Neural progenitor cell (in vitro differentiated cells): ENCODE measurements at regions not wholly inside any gene's neighbourhood (a gene's known extent, or its start where the extent isn't known, plus 50 kb on each side); places are given as distances from the start of the nearest gene placed in this dataset.
"Not testable (repeated sequence)": the region's sequence is repeated elsewhere in the genome, so short reads cannot be mapped to it uniquely, and the experiment has no call there.

Source experiments
- DNase-seq: peaks from one replicate; pipeline ENCODE4 v3.0.0-alpha.2; 2016; ENCODE audit warnings: low spot score
- H2AFZ ChIP-seq: fragments of 200-600 bp; sonication (generic); replicated peaks from 2 replicates; pipeline ENCODE4 v1.6.1; 2016; ENCODE audit warnings: antibody characterized with exemption
- H3F3A ChIP-seq: fragments of 200-600 bp; sonication (generic); 2 replicates; pipeline ENCODE4 v1.6.1; 2016; ENCODE audit warnings: antibody characterized with exemption, low read depth
- H3K27ac ChIP-seq: fragments of 200-600 bp; sonication (generic); 2 replicates; pipeline ENCODE4 v1.5.1; 2016; ENCODE audit warnings: mild to moderate bottlenecking
- H3K27me3 ChIP-seq: fragments of 200-600 bp; sonication (generic); 2 replicates; pipeline ENCODE4 v1.6.1; 2016; ENCODE audit warnings: mild to moderate bottlenecking, moderate library complexity
- H3K36me3 ChIP-seq: fragments of 200-600 bp; sonication (generic); 2 replicates; pipeline ENCODE4 v1.5.1; 2016
- H3K4me1 ChIP-seq: fragments of 200-600 bp; sonication (generic); 2 replicates; pipeline ENCODE4 v1.6.1; 2016; ENCODE audit warnings: mixed run types
- H3K4me2 ChIP-seq: fragments of 200-600 bp; sonication (generic); 2 replicates; pipeline ENCODE4 v1.6.1; 2016
- H3K4me3 ChIP-seq: fragments of 200-600 bp; sonication (generic); 2 replicates; pipeline ENCODE4 v1.5.1; 2016
- H3K79me2 ChIP-seq: fragments of 200-600 bp; sonication (generic); 2 replicates; pipeline ENCODE4 v1.6.1; 2016; ENCODE audit warnings: low read depth
- H3K9ac ChIP-seq: fragments of 200-600 bp; sonication (generic); 2 replicates; pipeline ENCODE4 v1.6.1; 2016
- H3K9me3 ChIP-seq: fragments of 200-600 bp; sonication (generic); 2 replicates; pipeline ENCODE4 v1.5.1; 2016; ENCODE audit warnings: low read depth
- H4K20me1 ChIP-seq: fragments of 200-600 bp; sonication (generic); 2 replicates; pipeline ENCODE4 v1.6.1; 2016; ENCODE audit warnings: low read depth
- H3K27ac Mint-ChIP-seq: 3 replicates; pipeline ENCODE4 v1.8.0; 2021; ENCODE audit warnings: mixed read lengths
- H3K27me3 Mint-ChIP-seq: 2 replicates; pipeline ENCODE4 v1.8.0; 2022; ENCODE audit warnings: low read depth, mild to moderate bottlenecking, inconsistent platforms, moderate library complexity, mixed read lengths; ENCODE audit not compliant: insufficient read depth
- H3K36me3 Mint-ChIP-seq: 3 replicates; pipeline ENCODE4 v1.8.0; 2021; ENCODE audit warnings: mixed read lengths
- H3K4me1 Mint-ChIP-seq: 3 replicates; pipeline ENCODE4 v1.8.0; 2021; ENCODE audit warnings: mixed read lengths
- H3K4me3 Mint-ChIP-seq: 3 replicates; pipeline ENCODE4 v1.8.0; 2021; ENCODE audit warnings: mild to moderate bottlenecking, moderate library complexity, mixed read lengths
- H3K9me3 Mint-ChIP-seq: 3 replicates; pipeline ENCODE4 v1.8.0; 2020; ENCODE audit warnings: mixed read lengths
- EZH2 ChIP-seq: fragments of 200-600 bp; sonication (generic); IDR thresholded peaks from 2 replicates; pipeline ENCODE4 v1.6.1; 2017; ENCODE audit warnings: antibody characterized with exemption, mild to moderate bottlenecking, moderate library complexity
- EZH2phosphoT487 ChIP-seq: fragments of 200-600 bp; sonication (generic); IDR thresholded peaks from 2 replicates; pipeline ENCODE4 v1.6.1; 2017; ENCODE audit warnings: antibody characterized with exemption
- TF ChIP-seq, protein P1 (sequence below): fragments of 200-600 bp; sonication (generic); IDR thresholded peaks from 2 replicates; pipeline ENCODE4 v1.5.1; 2017; ENCODE audit warnings: antibody characterized with exemption, mild to moderate bottlenecking

DNA sequence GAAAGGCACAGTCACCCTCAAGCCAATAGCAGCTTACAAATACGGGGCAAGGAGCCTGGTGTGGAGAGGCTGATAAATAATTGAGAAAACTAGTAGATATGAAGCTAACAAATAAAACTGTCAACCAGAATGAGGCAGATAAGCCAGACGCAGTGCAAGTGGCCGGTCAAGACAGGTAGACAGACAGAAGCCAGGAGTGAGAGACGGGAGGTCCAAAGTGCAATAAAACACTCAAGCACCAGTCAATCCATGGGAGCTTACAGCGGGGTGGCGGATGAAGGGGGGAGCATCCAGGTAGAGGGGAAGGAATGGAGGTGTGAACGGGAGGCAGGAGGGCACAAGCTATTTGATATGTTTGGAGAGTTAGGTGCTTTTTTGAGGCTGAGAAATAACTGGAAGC, 193.1 kb downstream of the FOXD4L6 start:
- no peak overlapping the region for H3K27ac ChIP-seq
- Mint-ChIP-seq H3K27me3 (peaks cover 5% of the 10 kb centered on the region), H3K9me3 (peaks cover 28% of the 10 kb centered on the region), H3K36me3 (no peaks in the 10 kb centered on the region), H3K4me1 (no peaks in the 10 kb centered on the region), H3K4me3 (no peak overlapping the region), H3K27ac (no peak overlapping the region)
- no peaks in the 10 kb centered on the region for H3F3A ChIP-seq
- no peaks in the 10 kb centered on the region for H3K36me3 ChIP-seq
- DNase-seq = no peak
- H2AFZ ChIP-seq = no peak overlapping the region
- H3K4me1 ChIP-seq = no peaks in the 10 kb centered on the region
- H3K9me3 ChIP-seq = no peaks in the 10 kb centered on the region
- peaks cover 72% of the 10 kb centered on the region for H3K27me3 ChIP-seq
- H3K9ac ChIP-seq = no peak overlapping the region
- TF ChIP-seq, protein P1, sequence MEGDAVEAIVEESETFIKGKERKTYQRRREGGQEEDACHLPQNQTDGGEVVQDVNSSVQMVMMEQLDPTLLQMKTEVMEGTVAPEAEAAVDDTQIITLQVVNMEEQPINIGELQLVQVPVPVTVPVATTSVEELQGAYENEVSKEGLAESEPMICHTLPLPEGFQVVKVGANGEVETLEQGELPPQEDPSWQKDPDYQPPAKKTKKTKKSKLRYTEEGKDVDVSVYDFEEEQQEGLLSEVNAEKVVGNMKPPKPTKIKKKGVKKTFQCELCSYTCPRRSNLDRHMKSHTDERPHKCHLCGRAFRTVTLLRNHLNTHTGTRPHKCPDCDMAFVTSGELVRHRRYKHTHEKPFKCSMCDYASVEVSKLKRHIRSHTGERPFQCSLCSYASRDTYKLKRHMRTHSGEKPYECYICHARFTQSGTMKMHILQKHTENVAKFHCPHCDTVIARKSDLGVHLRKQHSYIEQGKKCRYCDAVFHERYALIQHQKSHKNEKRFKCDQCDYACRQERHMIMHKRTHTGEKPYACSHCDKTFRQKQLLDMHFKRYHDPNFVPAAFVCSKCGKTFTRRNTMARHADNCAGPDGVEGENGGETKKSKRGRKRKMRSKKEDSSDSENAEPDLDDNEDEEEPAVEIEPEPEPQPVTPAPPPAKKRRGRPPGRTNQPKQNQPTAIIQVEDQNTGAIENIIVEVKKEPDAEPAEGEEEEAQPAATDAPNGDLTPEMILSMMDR = no peak
- TF ChIP-seq EZH2phosphoT487 (no peak), EZH2 (no peak)
- H3K4me3 ChIP-seq = no peak overlapping the region
- no peaks in the 10 kb centered on the region for H4K20me1 ChIP-seq
- no peaks in the 10 kb centered on the region for H3K79me2 ChIP-seq
- H3K4me2 ChIP-seq = no peak overlapping the region

DNA sequence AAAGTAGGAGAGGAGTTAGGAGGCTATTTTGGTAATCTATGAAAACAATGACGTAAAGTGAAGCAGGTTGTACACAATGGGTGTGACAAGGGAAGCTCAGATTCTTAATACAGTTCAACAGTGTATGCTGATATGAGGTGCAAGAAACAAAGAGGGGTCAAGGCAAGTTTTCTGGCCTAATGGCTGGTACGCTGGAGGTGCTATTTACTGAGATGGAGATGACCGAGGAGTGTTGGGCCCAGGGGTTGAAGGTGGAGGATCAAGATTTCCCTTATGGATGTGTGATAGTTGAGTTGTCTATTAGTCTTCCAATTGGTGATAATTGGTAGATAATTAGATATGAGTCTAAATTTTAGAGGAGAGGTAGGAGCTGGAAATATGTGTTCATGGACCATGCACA, 194.0 kb downstream of the FOXD4L6 start:
- not testable (repeated sequence) for H3K27ac ChIP-seq, H3K9ac ChIP-seq, H3K9me3 ChIP-seq, H3K4me3 Mint-ChIP-seq, H3F3A ChIP-seq, H3K36me3 Mint-ChIP-seq, H3K4me1 ChIP-seq, H2AFZ ChIP-seq, DNase-seq, H3K36me3 ChIP-seq, H3K4me1 Mint-ChIP-seq, H3K27me3 Mint-ChIP-seq, H3K4me3 ChIP-seq, H4K20me1 ChIP-seq, H3K79me2 ChIP-seq, H3K4me2 ChIP-seq, H3K27ac Mint-ChIP-seq
- peaks cover 30% of the 10 kb centered on the region for H3K9me3 Mint-ChIP-seq
- peaks cover 72% of the 10 kb centered on the region for H3K27me3 ChIP-seq

DNA sequence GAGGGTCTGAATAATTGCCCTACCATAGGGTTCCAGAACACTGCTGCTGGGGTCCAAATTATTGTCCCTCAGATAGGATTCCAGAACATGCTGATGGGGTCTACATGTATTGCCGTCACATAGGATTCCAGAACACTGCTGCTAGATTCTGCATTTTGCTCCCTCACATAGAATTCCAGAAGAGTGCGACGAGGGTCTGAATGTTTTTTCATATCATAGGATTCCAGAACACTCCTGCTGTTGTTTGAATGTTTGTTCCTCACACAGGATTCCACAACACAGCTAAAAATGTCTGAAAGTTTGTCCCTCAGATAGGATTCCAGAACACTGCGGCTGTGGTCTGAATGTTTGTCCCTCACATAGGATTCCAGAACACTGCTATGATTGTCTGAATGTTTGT, 198.1 kb downstream of the FOXD4L6 start:
- H3K27me3 ChIP-seq = peaks cover 81% of the 10 kb centered on the region

DNA sequence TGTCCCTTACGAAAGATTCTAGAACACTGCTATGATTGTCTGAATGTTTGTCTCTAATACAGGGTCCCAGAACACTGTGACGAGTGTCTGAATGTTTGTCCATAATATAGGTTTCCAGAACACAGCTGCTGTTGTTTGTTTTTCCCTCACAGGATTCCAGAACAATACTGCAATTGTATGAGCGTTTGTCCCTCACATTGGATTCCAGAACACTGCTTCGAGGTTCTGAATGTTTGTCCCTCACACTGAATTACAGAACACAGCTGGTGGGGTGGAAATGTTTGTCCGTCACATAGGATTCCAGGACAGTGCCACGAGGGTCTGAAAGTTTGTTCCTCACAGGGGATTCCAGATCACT, 199.0 kb downstream of the FOXD4L6 start:
- not testable (repeated sequence) for H3K9ac ChIP-seq, H3K4me2 ChIP-seq, H2AFZ ChIP-seq, H3K36me3 ChIP-seq, H3K79me2 ChIP-seq, H3F3A ChIP-seq, H3K36me3 Mint-ChIP-seq, H3K27ac Mint-ChIP-seq, H3K4me1 Mint-ChIP-seq, H3K4me1 ChIP-seq, H3K27ac ChIP-seq, H3K4me3 Mint-ChIP-seq, H4K20me1 ChIP-seq, DNase-seq, H3K4me3 ChIP-seq
- H3K27me3 ChIP-seq = peaks cover 81% of the 10 kb centered on the region
- H3K9me3 ChIP-seq = peaks cover 38% of the 10 kb centered on the region
- peaks cover 12% of the 10 kb centered on the region for H3K27me3 Mint-ChIP-seq
- H3K9me3 Mint-ChIP-seq = peaks cover 75% of the 10 kb centered on the region

More for the DNA sequence above, 198.1 kb downstream of the FOXD4L6 start:
- not testable (repeated sequence) for H3K4me3 Mint-ChIP-seq, H2AFZ ChIP-seq, H3F3A ChIP-seq, H3K4me3 ChIP-seq, H3K27ac ChIP-seq, H3K4me1 Mint-ChIP-seq, DNase-seq, H3K4me2 ChIP-seq, H3K27ac Mint-ChIP-seq, H3K9ac ChIP-seq, H3K36me3 Mint-ChIP-seq, H3K36me3 ChIP-seq, H3K79me2 ChIP-seq, H3K4me1 ChIP-seq, H4K20me1 ChIP-seq
- Mint-ChIP-seq H3K9me3 (peaks cover 66% of the 10 kb centered on the region), H3K27me3 (peaks cover 12% of the 10 kb centered on the region)
- H3K9me3 ChIP-seq = peaks cover 33% of the 10 kb centered on the region

DNA sequence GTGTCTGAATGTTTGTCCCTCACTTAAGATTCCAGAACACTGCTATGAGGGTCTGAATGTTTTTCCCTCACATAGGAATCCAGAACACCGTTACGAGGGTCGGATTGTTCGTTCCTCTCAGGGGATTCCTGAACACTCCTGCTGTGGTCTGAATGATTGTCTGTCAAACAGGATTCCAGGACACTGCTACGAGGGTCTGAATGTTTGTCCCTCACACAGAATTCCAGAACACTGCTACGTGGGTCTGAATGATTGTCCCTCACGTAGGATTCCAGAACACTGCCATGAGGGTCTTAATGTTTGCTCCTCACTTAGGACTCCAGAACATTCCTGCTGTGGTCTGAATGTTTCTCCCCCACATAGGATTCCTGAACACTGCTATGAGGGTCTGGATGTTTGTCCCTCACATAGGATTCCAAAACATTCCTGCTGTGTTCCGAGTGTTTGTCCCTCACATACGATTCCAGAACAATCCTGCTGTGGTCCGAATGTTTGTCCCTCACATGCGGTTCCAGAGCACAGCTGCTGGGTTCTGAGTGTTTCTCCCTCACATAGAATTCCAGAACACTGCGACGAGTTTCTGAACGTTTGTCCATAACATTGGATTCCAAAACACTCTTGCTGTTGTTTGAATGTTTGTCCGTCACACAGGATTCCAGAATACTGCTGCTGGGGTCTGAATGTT, 199.5 kb downstream of the FOXD4L6 start:
- TF ChIP-seq EZH2phosphoT487 = no peak
- no peak overlapping the region for H3K9ac ChIP-seq
- peaks cover 38% of the 10 kb centered on the region for H3K9me3 ChIP-seq
- Mint-ChIP-seq H3K27me3 (peaks cover 16% of the 10 kb centered on the region), H3K4me3 (no peak overlapping the region), H3K36me3 (no peaks in the 10 kb centered on the region), H3K4me1 (no peaks in the 10 kb centered on the region), H3K9me3 (peaks cover 80% of the 10 kb centered on the region), H3K27ac (no peak overlapping the region)
- no peak for DNase-seq
- no peak overlapping the region for H3K4me3 ChIP-seq
- H3F3A ChIP-seq = no peaks in the 10 kb centered on the region
- no peak overlapping the region for H2AFZ ChIP-seq
- H3K36me3 ChIP-seq = no peaks in the 10 kb centered on the region
- no peaks in the 10 kb centered on the region for H3K4me1 ChIP-seq
- no peak overlapping the region for H3K4me2 ChIP-seq
- peaks cover 81% of the 10 kb centered on the region for H3K27me3 ChIP-seq
- H4K20me1 ChIP-seq = no peaks in the 10 kb centered on the region
- no peaks in the 10 kb centered on the region for H3K79me2 ChIP-seq
- no peak overlapping the region for H3K27ac ChIP-seq
